Gastrocnemius medialis (tissue), 4 donors: ENCODE measurements at regions not wholly inside any gene's neighbourhood (a gene's known extent, or its start where the extent isn't known, plus 50 kb on each side); places are given as distances from the start of the nearest gene placed in this dataset.
"Not testable (repeated sequence)": the region's sequence is repeated elsewhere in the genome, so short reads cannot be mapped to it uniquely, and the experiment has no call there.

Experiments
- CTCF ChIP-seq, 5 experiments: fragments of 450-650 bp in 3 of 5; fragments of 200-600 bp in 2 of 5; sonication (generic) in 2 of 5; IDR thresholded peaks in 4 of 5; conservative IDR thresholded peaks in 1 of 5; 1 replicate in 4 of 5; 2 replicates in 1 of 5; pipeline ENCODE4 v1.5.1; 2016 to 2019; ENCODE audit warnings: antibody characterized with exemption in 5 of 5, mild to moderate bottlenecking in 3 of 5, moderate library complexity in 3 of 5
- POLR2A ChIP-seq, 2 donors: fragments of 450-650 bp; IDR thresholded peaks; one replicate each; pipeline ENCODE4 v1.6.1; 2017; ENCODE audit warnings: antibody characterized with exemption in 2 of 2, mild to moderate bottlenecking in 2 of 2, moderate library complexity in 2 of 2

- not testable (repeated sequence) for TF ChIP-seq CTCF (IDR thresholded peaks at IDR 0.05 in 4 of 5, conservative IDR thresholded peaks at IDR 0.05 in 1 of 5); POLR2A (IDR thresholded peaks at IDR 0.05)
Observed at GRCh38 chr5:5733058-5733457, 310.6 kb downstream of the ICE1 start.
